Panc1 (cell line): ENCODE measurements at regions not wholly inside any gene's neighbourhood (a gene's known extent, or its start where the extent isn't known, plus 50 kb on each side); places are given as distances from the start of the nearest gene placed in this dataset.

Experiments
- ATAC-seq: fragments of 200-7000 bp; cut with Tn5 transposase; 2 replicates; pipeline ENCODE4 v1.9.1; 2020; ENCODE audit warnings: mild to moderate bottlenecking, moderate library complexity
- BruUV-seq: library from RNA; stranded (reverse); fragments of 400-500 nt; replicated peaks from 2 replicates; lab custom pipeline; 2021; lab: Mats Ljungman, UMichigan
- CTCF ChIA-PET: fragments of 300-600 bp; sonication (Branson Sonifier 250); formaldehyde crosslinking; loops from one replicate; lab custom pipeline; 2022; ENCODE audit warnings: antibody characterized with exemption; lab: Charles Lee
- POLR2A ChIA-PET: fragments of 300-600 bp; sonication (Branson Sonifier 250); formaldehyde crosslinking; loops from one replicate; lab custom pipeline; 2022; ENCODE audit warnings: antibody characterized with exemption; lab: Charles Lee
- DNase-seq: peaks from one replicate; pipeline ENCODE4 v3.0.0-alpha.2; 2010; ENCODE audit warnings: low read depth, low spot score
- H3K27ac ChIP-seq: 2 replicates; pipeline ENCODE4 v1.5.1; 2011; ENCODE audit warnings: mild to moderate bottlenecking, low read length, inconsistent platforms
- H3K27me3 ChIP-seq: fragments of 200-500 bp; sonication (Bioruptor generic); 2 replicates; pipeline ENCODE4 v1.6.0; 2014; ENCODE audit warnings: low read length, inconsistent platforms; ENCODE audit not compliant: control insufficient read depth, insufficient read depth
- H3K36me3 ChIP-seq: fragments of 200-500 bp; sonication (Bioruptor generic); 2 replicates; pipeline ENCODE4 v1.5.1; 2014; ENCODE audit warnings: inconsistent platforms, mild to moderate bottlenecking, low read length, moderate library complexity; ENCODE audit not compliant: control insufficient read depth, insufficient read depth
- H3K4me1 ChIP-seq: 2 replicates; pipeline ENCODE4 v1.5.1; 2011; ENCODE audit warnings: inconsistent platforms, mild to moderate bottlenecking, low read length, moderate library complexity; ENCODE audit not compliant: control insufficient read depth, insufficient read depth
- H3K4me3 ChIP-seq, 2 experiments: 2 replicates each; pipeline ENCODE4 v1.5.1; 2011 to 2012; ENCODE audit warnings: low read depth in 2 of 2, low read length in 2 of 2, mild to moderate bottlenecking in 2 of 2, inconsistent platforms in 1 of 2, moderate library complexity in 1 of 2
- H3K9me3 ChIP-seq: fragments of 200-500 bp; sonication (Bioruptor generic); 2 replicates; pipeline ENCODE4 v1.5.1; 2014; ENCODE audit warnings: low read depth, mild to moderate bottlenecking, inconsistent platforms, low read length, moderate library complexity; ENCODE audit not compliant: control insufficient read depth, insufficient read depth
- POLR2AphosphoS5 ChIP-seq: IDR thresholded peaks from 2 replicates; pipeline ENCODE4 v1.6.1; 2012; ENCODE audit warnings: mild to moderate bottlenecking, low read depth, low read length, moderate library complexity
- SIN3A ChIP-seq: IDR thresholded peaks from 2 replicates; pipeline ENCODE4 v1.6.1; 2012; ENCODE audit warnings: low read depth, mild to moderate bottlenecking, low read length, moderate library complexity, borderline replicate concordance; ENCODE audit not compliant: insufficient read depth
- TCF7L2 ChIP-seq: IDR thresholded peaks from 2 replicates; pipeline ENCODE4 v1.6.1; 2011; ENCODE audit warnings: mild to moderate bottlenecking, low read depth, low read length, inconsistent platforms
- in situ Hi-C: cut with HindIII; loops from 2 replicates; pipeline ENCODE4 v1.10.0; 2016; ENCODE audit warnings: low sequenced_read_pairs, low pct_unique_long_range_greater_than_20kb
- intact Hi-C: fragments of 100-400 bp; cut with micrococcal nuclease; formaldehyde crosslinking; loops from one replicate; pipeline ENCODE4 v1.10.0; 2022; ENCODE audit not compliant: unreplicated experiment
- TF ChIP-seq, protein P1 (sequence below), 2 experiments: IDR thresholded peaks; 2 replicates each; pipeline ENCODE4 v1.6.1; 2011 to 2012; ENCODE audit warnings: low read depth in 2 of 2, control low read depth in 1 of 2, low read length in 1 of 2, mild to moderate bottlenecking in 1 of 2, moderate library complexity in 1 of 2; ENCODE audit not compliant: insufficient read depth in 1 of 2
- TF ChIP-seq, protein P2 (sequence below): fragments of 450-650 bp; IDR thresholded peaks from 2 replicates; pipeline ENCODE4 v1.5.1; 2017; ENCODE audit warnings: mild to moderate bottlenecking

DNA sequence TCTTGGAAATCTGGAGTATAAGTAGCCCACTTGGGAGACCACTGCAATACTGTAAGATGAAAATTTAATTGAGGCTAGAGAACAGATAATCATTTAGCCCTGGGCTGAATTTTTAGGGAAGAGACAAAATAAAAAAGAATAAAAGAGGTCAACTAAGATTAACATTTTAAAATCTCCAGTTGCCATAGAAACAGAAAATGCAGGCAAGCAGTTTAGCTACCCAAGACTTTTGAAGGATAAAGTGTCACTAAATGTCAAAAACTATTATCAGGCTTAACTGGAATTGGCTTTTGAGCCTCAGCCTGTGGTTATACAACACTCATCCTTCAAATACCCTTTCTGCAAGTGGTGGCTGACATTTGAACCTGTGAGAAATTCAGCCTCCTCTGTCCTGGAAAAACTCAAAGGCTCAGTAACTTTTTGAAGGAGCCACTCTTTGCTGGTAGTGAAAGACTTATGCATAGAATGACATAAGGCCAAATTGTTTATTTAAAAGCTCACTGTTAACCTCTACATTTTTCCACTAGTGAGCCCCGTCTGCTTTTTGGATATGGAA, 220.7 kb upstream of the KCNJ16 start:
- H3K27me3 ChIP-seq = no peaks in the 10 kb centered on the region
- ATAC-seq (no peak), DNase-seq (no peak)
- no TSS peak for BruUV-seq
- TF ChIP-seq, protein P1, sequence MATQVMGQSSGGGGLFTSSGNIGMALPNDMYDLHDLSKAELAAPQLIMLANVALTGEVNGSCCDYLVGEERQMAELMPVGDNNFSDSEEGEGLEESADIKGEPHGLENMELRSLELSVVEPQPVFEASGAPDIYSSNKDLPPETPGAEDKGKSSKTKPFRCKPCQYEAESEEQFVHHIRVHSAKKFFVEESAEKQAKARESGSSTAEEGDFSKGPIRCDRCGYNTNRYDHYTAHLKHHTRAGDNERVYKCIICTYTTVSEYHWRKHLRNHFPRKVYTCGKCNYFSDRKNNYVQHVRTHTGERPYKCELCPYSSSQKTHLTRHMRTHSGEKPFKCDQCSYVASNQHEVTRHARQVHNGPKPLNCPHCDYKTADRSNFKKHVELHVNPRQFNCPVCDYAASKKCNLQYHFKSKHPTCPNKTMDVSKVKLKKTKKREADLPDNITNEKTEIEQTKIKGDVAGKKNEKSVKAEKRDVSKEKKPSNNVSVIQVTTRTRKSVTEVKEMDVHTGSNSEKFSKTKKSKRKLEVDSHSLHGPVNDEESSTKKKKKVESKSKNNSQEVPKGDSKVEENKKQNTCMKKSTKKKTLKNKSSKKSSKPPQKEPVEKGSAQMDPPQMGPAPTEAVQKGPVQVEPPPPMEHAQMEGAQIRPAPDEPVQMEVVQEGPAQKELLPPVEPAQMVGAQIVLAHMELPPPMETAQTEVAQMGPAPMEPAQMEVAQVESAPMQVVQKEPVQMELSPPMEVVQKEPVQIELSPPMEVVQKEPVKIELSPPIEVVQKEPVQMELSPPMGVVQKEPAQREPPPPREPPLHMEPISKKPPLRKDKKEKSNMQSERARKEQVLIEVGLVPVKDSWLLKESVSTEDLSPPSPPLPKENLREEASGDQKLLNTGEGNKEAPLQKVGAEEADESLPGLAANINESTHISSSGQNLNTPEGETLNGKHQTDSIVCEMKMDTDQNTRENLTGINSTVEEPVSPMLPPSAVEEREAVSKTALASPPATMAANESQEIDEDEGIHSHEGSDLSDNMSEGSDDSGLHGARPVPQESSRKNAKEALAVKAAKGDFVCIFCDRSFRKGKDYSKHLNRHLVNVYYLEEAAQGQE (IDR thresholded peaks at IDR 0.05; ENCODE audit: insufficient read depth in 1 of 2, low read depth in 2 of 2, low read length in 1 of 2) = no peak
- TF ChIP-seq POLR2AphosphoS5 (no peak), SIN3A (no peak), TCF7L2 (no peak)
- TF ChIP-seq, protein P2, sequence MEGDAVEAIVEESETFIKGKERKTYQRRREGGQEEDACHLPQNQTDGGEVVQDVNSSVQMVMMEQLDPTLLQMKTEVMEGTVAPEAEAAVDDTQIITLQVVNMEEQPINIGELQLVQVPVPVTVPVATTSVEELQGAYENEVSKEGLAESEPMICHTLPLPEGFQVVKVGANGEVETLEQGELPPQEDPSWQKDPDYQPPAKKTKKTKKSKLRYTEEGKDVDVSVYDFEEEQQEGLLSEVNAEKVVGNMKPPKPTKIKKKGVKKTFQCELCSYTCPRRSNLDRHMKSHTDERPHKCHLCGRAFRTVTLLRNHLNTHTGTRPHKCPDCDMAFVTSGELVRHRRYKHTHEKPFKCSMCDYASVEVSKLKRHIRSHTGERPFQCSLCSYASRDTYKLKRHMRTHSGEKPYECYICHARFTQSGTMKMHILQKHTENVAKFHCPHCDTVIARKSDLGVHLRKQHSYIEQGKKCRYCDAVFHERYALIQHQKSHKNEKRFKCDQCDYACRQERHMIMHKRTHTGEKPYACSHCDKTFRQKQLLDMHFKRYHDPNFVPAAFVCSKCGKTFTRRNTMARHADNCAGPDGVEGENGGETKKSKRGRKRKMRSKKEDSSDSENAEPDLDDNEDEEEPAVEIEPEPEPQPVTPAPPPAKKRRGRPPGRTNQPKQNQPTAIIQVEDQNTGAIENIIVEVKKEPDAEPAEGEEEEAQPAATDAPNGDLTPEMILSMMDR = no peak
- no peaks in the 10 kb centered on the region; the same call in none of the 2 replicates for H3K9me3 ChIP-seq
- 0 out of 2 replicates have a peak, but pooled peaks cover 7% of the 10 kb centered on the region for H3K4me1 ChIP-seq
- intact Hi-C loops (no loop called here), in situ Hi-C loops (no loop called here)
- POLR2A ChIA-PET = no interaction called here
- CTCF ChIA-PET = no interaction called here
- no peak overlapping the region for H3K27ac ChIP-seq
- no peaks in the 10 kb centered on the region for H3K36me3 ChIP-seq
- no peak overlapping the region for H3K4me3 ChIP-seq

DNA sequence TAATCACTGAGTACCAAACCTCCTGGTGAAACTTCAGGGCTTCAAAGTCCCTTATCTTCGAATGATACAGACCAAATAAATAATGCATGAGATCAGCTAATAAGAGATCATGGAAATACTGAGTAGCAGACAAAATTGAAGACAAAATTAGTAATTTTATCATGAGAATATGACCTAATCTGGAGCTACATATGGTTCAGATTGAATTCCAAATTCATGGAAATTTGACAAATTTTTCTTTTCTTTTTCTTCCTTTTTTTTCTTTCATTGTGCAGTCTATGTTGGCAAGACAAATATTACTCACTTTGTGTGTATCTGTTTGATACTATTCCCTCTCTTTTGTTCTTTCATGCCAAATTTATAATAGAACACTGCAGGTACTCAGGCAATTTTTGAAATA, 218.1 kb upstream of the KCNJ16 start:
- in situ Hi-C loops = no loop called here

DNA sequence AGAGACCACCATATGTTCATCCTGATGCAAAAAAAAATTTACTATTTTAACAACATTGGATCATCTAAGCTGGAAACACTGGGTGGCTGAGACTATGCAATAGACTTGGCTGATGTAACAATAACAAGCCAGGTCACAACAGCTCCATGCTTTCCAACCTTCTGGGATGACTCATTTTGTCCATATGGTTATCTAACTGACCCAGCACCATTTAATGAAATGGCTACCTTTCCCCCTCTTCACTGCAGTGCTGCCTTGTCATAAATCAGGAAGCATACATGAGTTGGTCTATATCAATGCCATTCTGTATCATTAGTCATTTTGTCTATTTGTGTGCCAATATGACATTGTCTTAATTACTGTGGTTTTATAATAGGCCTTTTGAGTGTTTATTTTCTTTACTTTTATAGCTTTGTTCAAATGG, 217.6 kb upstream of the KCNJ16 start:
- H3K4me1 ChIP-seq = 0 out of 2 replicates have a peak, but pooled peaks cover 7% of the 10 kb centered on the region
- intact Hi-C loops = no loop called here
- in situ Hi-C loops = no loop called here
- no peaks in the 10 kb centered on the region for H3K36me3 ChIP-seq
- ChIA-PET CTCF (no interaction called here), POLR2A (no interaction called here)
- H3K9me3 ChIP-seq = no peaks in the 10 kb centered on the region; the same call in 1 of the 2 replicates
- ATAC-seq (peak; percentile 95), DNase-seq (peak; percentile 38)
- peak overlapping the region; percentile 45; the same call in 1 of the 2 replicates for H3K27ac ChIP-seq
- no peak overlapping the region for H3K4me3 ChIP-seq
- no TSS peak for BruUV-seq
- H3K27me3 ChIP-seq = no peaks in the 10 kb centered on the region
- TF ChIP-seq SIN3A = no peak
- peak; percentile 92 for TF ChIP-seq TCF7L2
- TF ChIP-seq, protein P1 (IDR thresholded peaks at IDR 0.05; ENCODE audit: insufficient read depth in 1 of 2, low read depth in 2 of 2, low read length in 1 of 2) = 0 out of 4 replicates have a peak, but pooled peaks of 1 of the 2 experiments have one; percentile 26

More for the DNA sequence above, 218.1 kb upstream of the KCNJ16 start:
- Histone ChIP-seq H3K27me3 (no peaks in the 10 kb centered on the region), H3K4me1 (0 out of 2 replicates have a peak, but pooled peaks cover 7% of the 10 kb centered on the region), H3K9me3 (no peaks in the 10 kb centered on the region; the same call in 1 of the 2 replicates), H3K4me3 (no peak overlapping the region), H3K27ac (peak overlapping the region; percentile 45; the same call in 1 of the 2 replicates), H3K36me3 (no peaks in the 10 kb centered on the region)
- ChIA-PET CTCF (no interaction called here), POLR2A (no interaction called here)
- no peak for DNase-seq
- ATAC-seq = peak; percentile 33
- BruUV-seq = no TSS peak
- intact Hi-C loops = no loop called here
- TF ChIP-seq POLR2AphosphoS5 = no peak
